GM12891 (cell line): ENCODE measurements at regions not wholly inside any gene's neighbourhood (a gene's known extent, or its start where the extent isn't known, plus 50 kb on each side); places are given as distances from the start of the nearest gene placed in this dataset.
"Not testable (repeated sequence)": the region's sequence is repeated elsewhere in the genome, so short reads cannot be mapped to it uniquely, and the experiment has no call there.

Source experiments
- DNase-seq: peaks from one replicate; pipeline ENCODE4 v3.0.0; 2011; ENCODE audit warnings: low spot score; ENCODE audit not compliant: insufficient read length
- FAIRE-seq: peaks from 2 replicates; lab custom pipeline; 2011; peaks lifted over from hg19 to GRCh38; lab: Jason Lieb, UNC
- PAX5 ChIP-seq: IDR thresholded peaks from 2 replicates; pipeline ENCODE4 v1.6.1; 2011; ENCODE audit warnings: low read length, moderate library complexity, mild to moderate bottlenecking; ENCODE audit not compliant: insufficient read depth, severe bottlenecking
- POLR2A ChIP-seq: IDR thresholded peaks from 2 replicates; pipeline ENCODE4 v1.6.1; 2011; ENCODE audit warnings: low read depth, low read length, control low read depth
- POLR2AphosphoS5 ChIP-seq: IDR thresholded peaks from 2 replicates; pipeline ENCODE4 v1.6.1; 2011; ENCODE audit warnings: low read depth, low read length, control low read depth
- POU2F2 ChIP-seq: IDR thresholded peaks from 2 replicates; pipeline ENCODE4 v1.6.1; 2011; ENCODE audit warnings: low read depth, mild to moderate bottlenecking, control low read depth, low read length, moderate library complexity
- SPI1 ChIP-seq: IDR thresholded peaks from 2 replicates; pipeline ENCODE4 v1.6.1; 2011; ENCODE audit warnings: low read depth, low read length, control low read depth
- TAF1 ChIP-seq: IDR thresholded peaks from 2 replicates; pipeline ENCODE4 v1.6.1; 2011; ENCODE audit warnings: low read depth, low read length, control low read depth

DNA sequence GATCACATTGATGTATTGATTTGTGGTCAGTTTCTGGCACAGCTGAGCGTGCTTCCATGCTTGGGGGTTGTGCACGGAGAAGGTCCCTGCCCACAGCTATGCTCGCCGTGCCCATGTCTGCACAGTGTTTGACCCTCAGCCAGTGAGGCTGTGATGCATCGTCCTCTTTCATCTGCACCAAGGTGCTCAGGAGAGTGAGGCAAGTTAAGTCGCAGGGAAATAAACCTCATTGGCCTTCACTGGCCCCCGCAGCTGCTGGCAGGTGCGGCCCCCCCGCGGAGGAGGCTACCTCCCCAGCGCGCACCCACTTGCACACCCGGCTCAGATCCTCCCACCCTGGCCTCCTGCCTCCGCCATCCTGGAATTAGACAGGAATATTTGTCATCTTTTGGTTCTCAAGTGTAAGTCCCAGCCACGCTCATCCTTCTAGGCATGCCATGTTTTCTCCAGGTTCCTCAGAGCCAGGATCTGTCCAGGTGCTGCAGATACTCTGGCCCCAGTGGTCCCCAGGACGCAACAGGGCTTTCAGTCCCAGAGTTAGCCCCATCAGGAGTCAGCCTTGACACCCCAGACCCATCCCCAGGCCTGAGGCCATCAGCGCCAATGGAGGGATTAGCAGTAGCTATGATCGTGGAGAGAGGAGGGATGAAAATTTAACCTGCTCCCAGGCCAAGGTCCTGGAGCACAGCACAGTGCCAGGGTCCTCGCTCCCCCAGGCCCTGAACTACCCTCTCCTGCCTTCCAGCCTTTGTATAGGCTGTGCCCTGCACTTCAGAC lies 93.7 kb downstream of the OAT start:
- TF ChIP-seq POU2F2 (no peak), SPI1 (no peak), TAF1 (no peak), PAX5 (no peak), POLR2AphosphoS5 (no peak), POLR2A (no peak)
- DNase-seq, result no peak
- no peak for FAIRE-seq

GRCh38 chr10:124324451-124324850 lies 94.3 kb downstream of the OAT start:
- no peak for DNase-seq
- no peak for FAIRE-seq

DNA sequence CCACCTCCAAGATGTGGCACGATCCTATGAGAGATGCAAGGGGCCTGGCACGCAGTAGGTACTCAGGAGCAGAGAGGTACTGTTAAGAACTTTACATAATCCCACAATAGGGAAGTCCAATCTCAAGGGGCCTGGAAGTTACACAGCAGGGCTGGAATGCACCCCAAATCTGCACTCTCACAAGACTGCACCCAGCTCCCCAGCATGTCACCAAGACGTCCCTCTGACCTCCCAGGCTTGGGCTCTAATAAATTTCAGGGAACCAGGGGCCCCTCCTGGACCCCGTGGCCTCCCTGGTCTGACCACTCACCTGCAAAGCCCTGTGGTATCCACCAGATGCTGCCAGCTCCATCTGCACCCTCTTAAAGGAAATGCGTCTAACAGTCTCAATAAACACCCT lies 94.9 kb downstream of the OAT start:
- no peak for FAIRE-seq
- no peak for DNase-seq
- TF ChIP-seq POLR2A, result no peak
- TF ChIP-seq PAX5, result no peak
- TF ChIP-seq SPI1, result no peak
- no peak for TF ChIP-seq POU2F2
- no peak for TF ChIP-seq TAF1
- TF ChIP-seq POLR2AphosphoS5, result no peak

More at GRCh38 chr10:124324451-124324850, 94.3 kb downstream of the OAT start:
- TF ChIP-seq POLR2A, result no peak
- TF ChIP-seq POU2F2, result no peak
- TF ChIP-seq PAX5, result no peak
- no peak for TF ChIP-seq SPI1
- no peak for TF ChIP-seq TAF1
- no peak for TF ChIP-seq POLR2AphosphoS5

GRCh38 chr10:124323111-124323725 lies 95.5 kb downstream of the OAT start:
- TF ChIP-seq POLR2A, result no peak
- no peak for TF ChIP-seq PAX5
- TF ChIP-seq POU2F2, result no peak
- no peak for TF ChIP-seq POLR2AphosphoS5
- TF ChIP-seq SPI1, result no peak
- no peak for TF ChIP-seq TAF1
- DNase-seq, result no peak
- FAIRE-seq, result no peak

- FAIRE-seq, result no peak
- no peak for TF ChIP-seq PAX5
- no peak for TF ChIP-seq POLR2A
- no peak for TF ChIP-seq TAF1
- no peak for TF ChIP-seq SPI1
- no peak for TF ChIP-seq POLR2AphosphoS5
- TF ChIP-seq POU2F2, result no peak
- DNase-seq, result no peak
Measured at GRCh38 chr10:124322191-124322980, 96.3 kb downstream of the OAT start.

DNA sequence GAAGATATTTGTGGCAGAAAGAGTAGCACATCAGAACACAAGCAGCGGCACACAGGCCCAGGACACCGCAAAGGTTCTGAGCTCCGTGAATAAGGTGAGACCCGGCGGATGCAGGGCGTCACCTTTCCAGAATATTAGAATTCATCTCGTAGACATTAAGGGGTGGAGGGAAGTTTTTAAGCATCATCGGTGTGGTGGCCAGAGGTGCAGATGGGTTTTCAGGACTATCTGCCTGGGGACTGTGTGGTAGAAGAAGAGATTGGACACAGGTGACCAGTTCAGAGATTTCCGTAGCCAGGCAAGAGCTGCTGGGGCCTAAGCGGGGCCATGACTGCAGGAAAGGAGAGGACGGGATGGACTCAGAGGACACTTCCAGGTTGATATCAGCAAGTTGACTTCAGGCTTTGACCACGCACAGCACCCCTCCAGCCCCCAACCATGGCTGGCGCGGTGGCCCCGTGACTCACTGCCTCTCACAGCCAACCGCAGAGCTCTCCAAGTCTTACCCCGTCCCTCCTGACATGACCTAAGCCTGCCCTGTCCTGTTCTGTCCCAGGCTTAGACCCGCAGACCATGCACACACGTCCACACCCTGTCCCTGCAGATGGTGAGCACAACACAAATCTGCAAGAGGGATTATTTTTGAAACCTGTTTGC lies 97.2 kb downstream of the OAT start:
- no peak for TF ChIP-seq POLR2AphosphoS5
- no peak for TF ChIP-seq POU2F2
- TF ChIP-seq POLR2A, result no peak
- TF ChIP-seq SPI1, result no peak
- TF ChIP-seq PAX5, result no peak
- no peak for TF ChIP-seq TAF1
- no peak for DNase-seq
- FAIRE-seq, result no peak

DNA sequence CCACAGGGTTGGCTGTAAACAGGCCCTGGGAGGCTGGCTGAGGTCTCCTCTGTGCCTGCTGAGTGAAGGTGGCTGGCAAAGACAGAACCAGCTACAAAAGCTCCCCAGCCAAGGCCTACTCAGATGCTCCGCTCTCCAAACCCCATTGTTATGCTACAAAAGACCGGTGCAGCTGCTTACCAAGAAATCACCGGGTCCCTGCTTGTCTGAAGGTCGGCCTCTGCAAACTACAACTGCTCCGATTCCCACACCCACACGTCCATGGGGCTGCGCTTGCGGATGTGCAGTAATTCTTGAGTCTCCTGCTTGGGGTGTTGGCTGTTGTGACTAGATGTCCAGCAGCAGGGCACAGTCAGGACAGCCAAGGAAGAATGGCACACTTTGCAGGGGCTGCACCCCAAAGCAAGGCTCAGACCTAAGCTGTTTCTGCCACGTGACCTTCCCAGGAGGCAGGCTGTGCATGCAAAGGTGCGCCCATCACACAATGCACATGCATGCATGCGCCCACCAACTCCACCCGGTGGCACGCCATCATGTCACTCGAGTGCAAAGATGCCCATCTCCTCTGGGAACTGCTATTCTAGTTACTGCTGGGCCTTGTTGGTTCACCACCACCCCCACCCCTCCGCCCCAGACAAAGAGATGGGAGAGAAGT lies 97.8 kb downstream of the OAT start:
- FAIRE-seq (no peak), DNase-seq (no peak)
- no peak for TF ChIP-seq POLR2A
- TF ChIP-seq SPI1, result no peak
- TF ChIP-seq PAX5, result no peak
- no peak for TF ChIP-seq TAF1
- no peak for TF ChIP-seq POU2F2
- TF ChIP-seq POLR2AphosphoS5, result no peak

- DNase-seq (no peak), FAIRE-seq (no peak)
- TF ChIP-seq POLR2A, result no peak
- no peak for TF ChIP-seq SPI1
- no peak for TF ChIP-seq POLR2AphosphoS5
- no peak for TF ChIP-seq PAX5
- TF ChIP-seq TAF1, result no peak
- TF ChIP-seq POU2F2, result no peak
Measured at GRCh38 chr10:124319926-124320391, 98.8 kb downstream of the OAT start.

GRCh38 chr10:124319520-124319919 lies 99.2 kb downstream of the OAT start:
- not testable (repeated sequence) for DNase-seq, FAIRE-seq
